Vagina (tissue), 2 donors: ENCODE measurements at regions not wholly inside any gene's neighbourhood (a gene's known extent, or its start where the extent isn't known, plus 50 kb on each side); places are given as distances from the start of the nearest gene placed in this dataset.

Experiments
- POLR2A ChIP-seq, 2 donors: fragments of 450-650 bp; IDR thresholded peaks; one replicate each; pipeline ENCODE4 v1.6.1; 2017; ENCODE audit warnings: antibody characterized with exemption in 2 of 2, mild to moderate bottlenecking in 2 of 2, moderate library complexity in 2 of 2
- TF ChIP-seq, protein P1 (sequence below), 3 experiments: fragments of 450-650 bp in 2 of 3; fragments of 200-600 bp in 1 of 3; sonication (generic) in 1 of 3; IDR thresholded peaks; one replicate each; pipeline ENCODE4 v1.5.1; 2017 to 2019; ENCODE audit warnings: antibody characterized with exemption in 3 of 3, mild to moderate bottlenecking in 2 of 3, moderate library complexity in 2 of 3

DNA sequence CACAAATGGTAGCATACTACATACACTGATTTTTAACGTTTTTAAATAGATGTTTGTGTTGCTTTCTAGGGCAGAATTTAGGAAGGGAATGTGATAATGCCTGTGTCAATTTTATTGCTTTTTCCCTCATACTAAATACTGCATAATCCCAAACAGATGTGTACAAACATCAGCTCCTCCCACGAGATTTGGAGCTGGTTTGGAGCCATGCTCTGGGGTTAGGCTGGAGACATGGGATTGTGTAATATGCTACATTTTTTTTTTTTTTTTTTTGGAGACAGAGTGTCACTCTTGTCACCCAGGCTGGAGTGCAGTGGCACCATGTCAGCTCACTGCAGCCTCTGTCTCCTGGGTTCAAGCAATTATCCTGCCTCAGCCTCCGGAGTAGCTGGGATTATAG, 80.1 kb downstream of the EBLN2 start:
- TF ChIP-seq, protein P1, sequence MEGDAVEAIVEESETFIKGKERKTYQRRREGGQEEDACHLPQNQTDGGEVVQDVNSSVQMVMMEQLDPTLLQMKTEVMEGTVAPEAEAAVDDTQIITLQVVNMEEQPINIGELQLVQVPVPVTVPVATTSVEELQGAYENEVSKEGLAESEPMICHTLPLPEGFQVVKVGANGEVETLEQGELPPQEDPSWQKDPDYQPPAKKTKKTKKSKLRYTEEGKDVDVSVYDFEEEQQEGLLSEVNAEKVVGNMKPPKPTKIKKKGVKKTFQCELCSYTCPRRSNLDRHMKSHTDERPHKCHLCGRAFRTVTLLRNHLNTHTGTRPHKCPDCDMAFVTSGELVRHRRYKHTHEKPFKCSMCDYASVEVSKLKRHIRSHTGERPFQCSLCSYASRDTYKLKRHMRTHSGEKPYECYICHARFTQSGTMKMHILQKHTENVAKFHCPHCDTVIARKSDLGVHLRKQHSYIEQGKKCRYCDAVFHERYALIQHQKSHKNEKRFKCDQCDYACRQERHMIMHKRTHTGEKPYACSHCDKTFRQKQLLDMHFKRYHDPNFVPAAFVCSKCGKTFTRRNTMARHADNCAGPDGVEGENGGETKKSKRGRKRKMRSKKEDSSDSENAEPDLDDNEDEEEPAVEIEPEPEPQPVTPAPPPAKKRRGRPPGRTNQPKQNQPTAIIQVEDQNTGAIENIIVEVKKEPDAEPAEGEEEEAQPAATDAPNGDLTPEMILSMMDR (IDR thresholded peaks at IDR 0.05), result no peak
- no peak for TF ChIP-seq POLR2A (IDR thresholded peaks at IDR 0.05)
